Astrocyte of the spinal cord (primary cell): ENCODE measurements at regions not wholly inside any gene's neighbourhood (a gene's known extent, or its start where the extent isn't known, plus 50 kb on each side); places are given as distances from the start of the nearest gene placed in this dataset.

Source experiments
- DNase-seq: peaks from one replicate; pipeline ENCODE4 v3.0.0; 2011; ENCODE audit warnings: low read depth, low spot score
- H3K4me3 ChIP-seq: 2 replicates; pipeline ENCODE4 v1.5.1; 2011; ENCODE audit warnings: low read depth, mild to moderate bottlenecking, low read length, moderate library complexity
- in situ Hi-C: cut with HindIII; loops from 2 replicates; pipeline ENCODE4 v1.10.0; 2017; ENCODE audit warnings: low sequenced_read_pairs
- TF ChIP-seq, protein P1 (sequence below): IDR thresholded peaks from 2 replicates; pipeline ENCODE4 v1.5.1; 2012; ENCODE audit warnings: low read depth, mild to moderate bottlenecking, low read length, inconsistent platforms

DNA sequence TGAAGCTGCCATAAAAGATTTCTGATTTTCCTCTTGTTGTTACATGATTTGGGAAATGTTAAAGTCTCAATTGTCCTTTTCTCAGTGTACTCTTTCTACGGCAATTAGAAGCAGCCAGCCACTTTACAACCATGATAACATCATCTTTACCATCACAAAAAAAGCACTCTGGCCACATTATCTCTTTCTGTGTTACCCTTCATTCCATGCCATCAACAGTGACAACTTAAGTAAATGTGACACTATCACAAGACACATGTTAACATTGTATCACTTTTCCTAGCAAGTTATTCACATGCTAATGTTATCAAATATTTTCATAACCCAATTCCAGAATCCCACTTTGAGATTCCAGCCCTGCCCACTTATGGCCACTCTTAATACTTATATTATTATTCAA, 131.2 kb downstream of the TMX3 start:
- in situ Hi-C loops, result no loop called here
- no peak overlapping the region for H3K4me3 ChIP-seq
- TF ChIP-seq, protein P1, sequence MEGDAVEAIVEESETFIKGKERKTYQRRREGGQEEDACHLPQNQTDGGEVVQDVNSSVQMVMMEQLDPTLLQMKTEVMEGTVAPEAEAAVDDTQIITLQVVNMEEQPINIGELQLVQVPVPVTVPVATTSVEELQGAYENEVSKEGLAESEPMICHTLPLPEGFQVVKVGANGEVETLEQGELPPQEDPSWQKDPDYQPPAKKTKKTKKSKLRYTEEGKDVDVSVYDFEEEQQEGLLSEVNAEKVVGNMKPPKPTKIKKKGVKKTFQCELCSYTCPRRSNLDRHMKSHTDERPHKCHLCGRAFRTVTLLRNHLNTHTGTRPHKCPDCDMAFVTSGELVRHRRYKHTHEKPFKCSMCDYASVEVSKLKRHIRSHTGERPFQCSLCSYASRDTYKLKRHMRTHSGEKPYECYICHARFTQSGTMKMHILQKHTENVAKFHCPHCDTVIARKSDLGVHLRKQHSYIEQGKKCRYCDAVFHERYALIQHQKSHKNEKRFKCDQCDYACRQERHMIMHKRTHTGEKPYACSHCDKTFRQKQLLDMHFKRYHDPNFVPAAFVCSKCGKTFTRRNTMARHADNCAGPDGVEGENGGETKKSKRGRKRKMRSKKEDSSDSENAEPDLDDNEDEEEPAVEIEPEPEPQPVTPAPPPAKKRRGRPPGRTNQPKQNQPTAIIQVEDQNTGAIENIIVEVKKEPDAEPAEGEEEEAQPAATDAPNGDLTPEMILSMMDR, result no peak
- no peak for DNase-seq

DNA sequence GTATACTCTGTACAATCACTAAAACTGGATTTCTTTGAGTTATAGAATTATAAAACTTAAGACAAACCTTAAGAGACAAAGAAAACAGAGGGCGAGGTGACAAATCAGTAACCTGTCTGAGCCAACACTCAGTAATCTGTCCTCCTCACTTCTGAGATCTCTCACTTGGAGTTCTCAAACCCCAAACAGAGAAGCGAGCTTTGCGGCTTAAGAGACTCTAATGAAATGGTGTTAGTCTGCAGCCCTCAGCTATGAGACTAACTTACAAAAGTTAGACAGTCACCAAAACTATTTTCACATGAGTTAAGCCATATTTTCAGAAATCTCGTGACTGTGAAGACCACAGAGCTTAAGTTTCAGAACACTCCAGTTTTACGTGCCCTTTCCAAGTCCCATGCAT, 140.6 kb downstream of the TMX3 start:
- H3K4me3 ChIP-seq, result no peak overlapping the region
- TF ChIP-seq, protein P1, result no peak
- DNase-seq, result no peak
- in situ Hi-C loops, result no loop called here

DNA sequence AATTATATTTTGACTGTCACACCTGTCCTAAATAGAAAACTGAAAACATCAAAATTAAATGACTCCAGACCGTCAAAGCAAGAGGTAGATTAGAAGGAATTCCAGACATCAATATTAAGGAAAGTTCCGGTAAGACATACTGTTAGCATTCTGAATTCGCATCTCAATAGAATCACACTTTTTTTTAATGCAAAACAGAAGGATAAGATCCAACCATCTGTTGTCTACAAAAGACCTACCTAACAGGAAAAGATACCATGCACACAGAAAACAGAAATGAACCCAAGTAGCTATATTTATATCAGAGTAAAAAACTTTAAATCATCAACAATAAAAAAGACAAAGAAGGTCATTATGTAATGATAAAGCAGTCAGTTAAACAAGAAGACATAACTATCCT, 145.0 kb downstream of the TMX3 start:
- TF ChIP-seq, protein P1, result no peak
- no peak overlapping the region for H3K4me3 ChIP-seq
- no peak for DNase-seq
- in situ Hi-C loops, result no loop called here

DNA sequence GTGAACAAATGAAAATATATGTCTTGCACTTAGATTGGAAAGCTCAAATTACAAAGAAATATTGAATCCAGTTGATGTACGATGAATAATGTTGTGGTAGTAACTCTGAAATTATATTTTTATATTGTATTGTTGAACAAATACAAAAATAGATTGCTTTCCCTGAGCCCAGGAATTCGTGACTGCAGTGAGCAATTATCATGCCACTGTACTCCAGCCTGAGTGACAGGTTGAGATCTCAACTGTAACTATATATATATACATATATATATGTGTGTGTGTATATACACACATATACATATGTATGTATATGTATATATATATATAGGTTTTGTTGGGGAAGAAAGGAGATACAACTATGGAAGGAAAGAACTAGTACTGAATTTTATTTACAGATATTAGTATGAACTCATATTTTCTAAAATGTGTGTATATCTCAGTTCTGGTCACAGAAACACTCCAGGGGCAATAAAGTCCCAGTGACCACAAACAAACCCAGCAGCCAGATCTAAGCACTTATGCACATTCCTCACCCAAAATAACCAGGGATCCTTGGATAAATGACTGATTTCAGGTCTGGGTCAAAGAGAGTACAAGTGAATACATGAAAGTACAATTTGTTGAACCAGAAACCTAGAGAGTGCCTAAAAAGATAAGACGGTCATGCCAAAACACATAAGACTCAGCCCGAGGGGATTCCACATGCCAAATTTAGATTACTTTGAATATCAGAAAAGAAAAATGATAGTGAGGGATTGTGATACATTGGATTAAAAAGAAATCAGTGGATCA, 146.3 kb downstream of the TMX3 start:
- in situ Hi-C loops, result no loop called here
- no peak for DNase-seq
- no peak overlapping the region for H3K4me3 ChIP-seq
- TF ChIP-seq, protein P1, result no peak

DNA sequence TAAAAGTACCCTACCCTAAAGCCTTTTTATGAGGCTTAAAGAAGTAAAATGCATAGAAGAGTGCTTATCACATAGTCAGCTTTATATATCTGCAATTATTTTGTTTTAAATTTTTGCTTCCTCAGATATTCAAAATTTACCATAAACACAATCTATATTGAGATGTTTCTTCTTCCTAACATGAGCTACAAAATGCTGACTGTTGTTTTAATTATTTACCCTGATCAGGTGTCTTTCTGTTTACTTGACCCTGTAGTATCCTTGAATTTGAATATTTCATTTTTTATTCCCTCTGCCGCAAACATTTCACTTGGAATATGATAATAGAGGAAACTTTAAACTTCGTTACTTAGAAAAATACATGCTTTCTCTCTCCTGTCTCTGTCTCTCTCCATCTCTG, 147.9 kb downstream of the TMX3 start:
- no peak for DNase-seq
- H3K4me3 ChIP-seq, result no peak overlapping the region
- in situ Hi-C loops, result no loop called here
- TF ChIP-seq, protein P1, result no peak

DNA sequence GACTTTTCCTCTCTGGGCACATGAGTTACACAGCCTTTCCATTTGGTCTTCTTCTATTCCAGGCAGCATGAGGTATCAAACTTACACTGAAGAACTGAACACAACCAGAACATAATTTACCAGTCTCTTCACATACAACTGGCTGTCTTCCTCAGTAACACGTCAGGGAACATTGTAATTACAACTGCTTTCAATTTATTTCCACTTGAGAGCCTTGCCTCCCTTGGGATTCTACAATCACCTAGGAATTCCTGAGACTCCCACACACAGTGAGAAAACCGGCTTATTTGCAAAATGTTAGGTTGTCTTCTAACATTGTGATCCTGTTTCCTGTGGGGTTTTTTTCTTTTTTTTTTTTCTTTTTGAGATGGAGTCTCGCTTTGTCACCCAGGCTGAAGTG, 149.9 kb downstream of the TMX3 start:
- peak; percentile 13 for DNase-seq
- in situ Hi-C loops, result no loop called here
- H3K4me3 ChIP-seq, result no peak overlapping the region
- TF ChIP-seq, protein P1, result no peak
